T-helper 2 cell treated with Interferon-gamma antibody and Interleukin-4, amounts not matched to agents 5 μg/mL and 100 μg/mL, for 36 hours (primary cell): ENCODE measurements at regions not wholly inside any gene's neighbourhood (a gene's known extent, or its start where the extent isn't known, plus 50 kb on each side); places are given as distances from the start of the nearest gene placed in this dataset.
"Not testable (repeated sequence)": the region's sequence is repeated elsewhere in the genome, so short reads cannot be mapped to it uniquely, and the experiment has no call there.

Experiments
- DNase-seq: peaks from one replicate; pipeline ENCODE4 v3.0.0; 2021; ENCODE audit warnings: low spot score
- H3K27ac Mint-ChIP-seq: one replicate; pipeline ENCODE4 v1.8.0; 2021; ENCODE audit warnings: mild to moderate bottlenecking, mixed read lengths
- H3K27me3 Mint-ChIP-seq: one replicate; pipeline ENCODE4 v1.8.0; 2021; ENCODE audit warnings: low read depth, mixed read lengths
- H3K36me3 Mint-ChIP-seq: one replicate; pipeline ENCODE4 v1.8.0; 2021; ENCODE audit warnings: low read depth, mixed read lengths
- H3K4me1 Mint-ChIP-seq: one replicate; pipeline ENCODE4 v1.8.0; 2021; ENCODE audit warnings: low read depth, mixed read lengths
- H3K4me3 Mint-ChIP-seq: one replicate; pipeline ENCODE4 v1.8.0; 2022; ENCODE audit warnings: mild to moderate bottlenecking, moderate library complexity, mixed read lengths
- H3K9me3 Mint-ChIP-seq: one replicate; pipeline ENCODE4 v1.8.0; 2021; ENCODE audit warnings: mixed read lengths

- H3K4me1 Mint-ChIP-seq, DNase-seq, H3K4me3 Mint-ChIP-seq, H3K36me3 Mint-ChIP-seq, H3K27me3 Mint-ChIP-seq, H3K27ac Mint-ChIP-seq: not testable (repeated sequence)
- H3K9me3 Mint-ChIP-seq: peaks cover 71% of the 10 kb centered on the region
These were observed 91.3 kb downstream of the OR4A5 start for GRCh38 chr11:54797906-54798305.

DNA sequence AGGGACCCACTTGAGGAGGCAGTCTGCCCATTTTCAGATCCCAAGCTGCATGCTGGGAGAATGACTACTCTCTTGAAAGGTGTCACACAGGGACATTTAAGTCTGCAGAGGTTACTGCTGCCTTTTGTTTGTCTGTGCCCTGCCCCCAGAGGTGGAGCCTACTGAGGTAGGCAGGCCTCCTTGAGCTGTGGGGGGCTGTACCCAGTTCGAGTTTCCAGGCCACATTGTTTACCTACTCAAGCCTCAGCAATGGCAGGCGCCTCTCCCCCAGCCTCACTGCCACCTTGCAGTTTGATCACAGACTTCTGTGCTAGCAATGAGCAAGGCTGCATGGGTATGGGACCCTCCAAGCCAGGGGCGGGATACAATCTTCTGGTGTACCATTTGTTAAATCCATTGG is 126.0 kb downstream of the OR4A5 start:
- no peaks in the 10 kb centered on the region for H3K4me1 Mint-ChIP-seq
- H3K27ac Mint-ChIP-seq: no peak overlapping the region
- H3K36me3 Mint-ChIP-seq: no peaks in the 10 kb centered on the region
- H3K9me3 Mint-ChIP-seq: peaks cover 66% of the 10 kb centered on the region
- H3K27me3 Mint-ChIP-seq: no peaks in the 10 kb centered on the region
- H3K4me3 Mint-ChIP-seq: no peak overlapping the region
- no peak for DNase-seq

GRCh38 chr11:54855047-54855446 is 148.4 kb downstream of the OR4A5 start:
- not testable (repeated sequence) for H3K4me3 Mint-ChIP-seq, H3K27me3 Mint-ChIP-seq, H3K27ac Mint-ChIP-seq, H3K4me1 Mint-ChIP-seq, H3K36me3 Mint-ChIP-seq, DNase-seq
- H3K9me3 Mint-ChIP-seq: peaks cover 59% of the 10 kb centered on the region
